Parathyroid adenoma (tissue), 2 donors: ENCODE measurements at regions not wholly inside any gene's neighbourhood (a gene's known extent, or its start where the extent isn't known, plus 50 kb on each side); places are given as distances from the start of the nearest gene placed in this dataset.

Experiments
- H2AFZ ChIP-seq: fragments of 300-600 bp; sonication (generic); one replicate; pipeline ENCODE4 v1.7.0; 2017; ENCODE audit warnings: antibody characterized with exemption, mild to moderate bottlenecking
- H3K27ac ChIP-seq: fragments of 300-600 bp; sonication (generic); one replicate; pipeline ENCODE4 v1.7.0; 2017
- H3K27me3 ChIP-seq: fragments of 300-600 bp; sonication (generic); one replicate; pipeline ENCODE4 v1.7.0; 2017; ENCODE audit warnings: low read length; ENCODE audit not compliant: control insufficient read depth, insufficient read depth
- H3K36me3 ChIP-seq: fragments of 300-600 bp; sonication (generic); one replicate; pipeline ENCODE4 v1.7.0; 2017; ENCODE audit warnings: low read length; ENCODE audit not compliant: control insufficient read depth, insufficient read depth
- H3K4me1 ChIP-seq: fragments of 300-600 bp; sonication (generic); one replicate; pipeline ENCODE4 v1.7.0; 2017; ENCODE audit warnings: control low read depth
- H3K4me2 ChIP-seq: fragments of 300-600 bp; sonication (generic); one replicate; pipeline ENCODE4 v1.7.0; 2017; ENCODE audit warnings: low read length
- H3K4me3 ChIP-seq: fragments of 300-600 bp; sonication (generic); one replicate; pipeline ENCODE4 v1.7.0; 2017; ENCODE audit warnings: low read depth, low read length
- H3K79me2 ChIP-seq: fragments of 300-600 bp; sonication (generic); one replicate; pipeline ENCODE4 v1.7.0; 2017; ENCODE audit warnings: control low read depth
- H3K9ac ChIP-seq: fragments of 300-600 bp; sonication (generic); one replicate; pipeline ENCODE4 v1.7.0; 2017; ENCODE audit warnings: mild to moderate bottlenecking
- H3K9me3 ChIP-seq: fragments of 300-600 bp; sonication (generic); one replicate; pipeline ENCODE4 v1.7.0; 2017; ENCODE audit warnings: low read length; ENCODE audit not compliant: control insufficient read depth
- CTCF ChIP-seq: fragments of 300-600 bp; sonication (generic); IDR thresholded peaks from one replicate; pipeline ENCODE4 v1.7.0; 2017; ENCODE audit warnings: antibody characterized with exemption, mild to moderate bottlenecking
- donor health status: primary hyperparathyroidism.

GRCh38 chr14:65223636-65224035 lies 121.3 kb upstream of the MAX start:
- Histone ChIP-seq H3K27me3 (no peaks in the 10 kb centered on the region), H3K36me3 (no peaks in the 10 kb centered on the region), H3K9ac (no peak overlapping the region), H3K79me2 (no peaks in the 10 kb centered on the region), H2AFZ (no peak overlapping the region), H3K27ac (no peak overlapping the region), H3K4me2 (no peak overlapping the region), H3K9me3 (no peaks in the 10 kb centered on the region), H3K4me3 (no peak overlapping the region), H3K4me1 (peaks cover 6% of the 10 kb centered on the region)
- TF ChIP-seq CTCF = no peak

- Histone ChIP-seq H3K4me3 (no peak overlapping the region), H3K27me3 (no peaks in the 10 kb centered on the region), H3K4me2 (no peak overlapping the region), H3K9ac (no peak overlapping the region), H2AFZ (peak overlapping the region; percentile 69), H3K36me3 (no peaks in the 10 kb centered on the region), H3K4me1 (peaks cover 11% of the 10 kb centered on the region), H3K9me3 (no peaks in the 10 kb centered on the region), H3K79me2 (no peaks in the 10 kb centered on the region), H3K27ac (peak overlapping the region; percentile 8)
- TF ChIP-seq CTCF = no peak
Measured at GRCh38 chr14:65224799-65225198, 122.5 kb upstream of the MAX start.

- H3K9ac ChIP-seq = no peak overlapping the region
- no peak for TF ChIP-seq CTCF
- peak overlapping the region; percentile 69 for H2AFZ ChIP-seq
- H3K27me3 ChIP-seq = no peaks in the 10 kb centered on the region
- no peaks in the 10 kb centered on the region for H3K79me2 ChIP-seq
- H3K27ac ChIP-seq = peak overlapping the region; percentile 8
- H3K36me3 ChIP-seq = no peaks in the 10 kb centered on the region
- H3K4me1 ChIP-seq = peaks cover 18% of the 10 kb centered on the region
- no peaks in the 10 kb centered on the region for H3K9me3 ChIP-seq
- no peak overlapping the region for H3K4me2 ChIP-seq
- no peak overlapping the region for H3K4me3 ChIP-seq
Measured at GRCh38 chr14:65225299-65226159, 123.2 kb upstream of the MAX start.

GRCh38 chr14:65226824-65227604 lies 124.7 kb upstream of the MAX start:
- no peak for TF ChIP-seq CTCF
- H3K9ac ChIP-seq = no peak overlapping the region

More at GRCh38 chr14:65226824-65227604, 124.7 kb upstream of the MAX start:
- H3K27me3 ChIP-seq = no peaks in the 10 kb centered on the region
- H3K27ac ChIP-seq = no peak overlapping the region
- H3K36me3 ChIP-seq = no peaks in the 10 kb centered on the region
- H3K79me2 ChIP-seq = no peaks in the 10 kb centered on the region
- no peak overlapping the region for H3K4me2 ChIP-seq
- no peak overlapping the region for H3K4me3 ChIP-seq
- H3K9me3 ChIP-seq = no peaks in the 10 kb centered on the region
- H3K4me1 ChIP-seq = peaks cover 22% of the 10 kb centered on the region
- peak overlapping the region; percentile 25 for H2AFZ ChIP-seq
